ENCODE measurements at regions not wholly inside any gene's neighbourhood (a gene's known extent, or its start where the extent isn't known, plus 50 kb on each side); places are given as distances from the start of the nearest gene placed in this dataset.

GRCh38 chr4:14878681-14879080 is 123.6 kb upstream of the CPEB2 start:
- Histone ChIP-seq H3K4me1 (ENCODE audit: insufficient read depth, insufficient read length) (no peaks in the 10 kb centered on the region), H3K4me3 (ENCODE audit: insufficient read length, low read depth) (no peak overlapping the region), H3K36me3 (ENCODE audit: insufficient read depth, insufficient read length, low read length) (no peaks in the 10 kb centered on the region), H3K9ac (ENCODE audit: insufficient read length, low read depth) (no peak overlapping the region), H3K9me3 (ENCODE audit: insufficient read depth, low read length) (no peaks in the 10 kb centered on the region), H3K27me3 (ENCODE audit: insufficient read depth, insufficient read length) (no peaks in the 10 kb centered on the region)
- no peak for TF ChIP-seq YY1 (IDR thresholded peaks at IDR 0.05; ENCODE audit: insufficient read depth, insufficient read length)
- no peak for TF ChIP-seq ZNF274 (IDR thresholded peaks at IDR 0.05; ENCODE audit: low read depth, low read length)
- no peak for TF ChIP-seq SUZ12 (IDR thresholded peaks at IDR 0.05; ENCODE audit: extremely low read depth, insufficient read depth, insufficient read length)
- no peak for DNase-seq (ENCODE audit: low read depth, low spot score)

- Histone ChIP-seq H3K27me3 (ENCODE audit: insufficient read depth, insufficient read length) (no peaks in the 10 kb centered on the region), H3K9me3 (ENCODE audit: insufficient read depth, low read length) (no peaks in the 10 kb centered on the region), H3K4me1 (ENCODE audit: insufficient read depth, insufficient read length) (no peaks in the 10 kb centered on the region), H3K36me3 (ENCODE audit: insufficient read depth, insufficient read length, low read length) (no peaks in the 10 kb centered on the region), H3K4me3 (ENCODE audit: insufficient read length, low read depth) (no peak overlapping the region), H3K9ac (ENCODE audit: insufficient read length, low read depth) (no peak overlapping the region)
- TF ChIP-seq ZNF274 (IDR thresholded peaks at IDR 0.05; ENCODE audit: low read depth, low read length): no peak
- no peak for TF ChIP-seq YY1 (IDR thresholded peaks at IDR 0.05; ENCODE audit: insufficient read depth, insufficient read length)
- TF ChIP-seq SUZ12 (IDR thresholded peaks at IDR 0.05; ENCODE audit: extremely low read depth, insufficient read depth, insufficient read length): no peak
- no peak for DNase-seq (ENCODE audit: low read depth, low spot score)
Observed at GRCh38 chr4:14879683-14880082, 122.6 kb upstream of the CPEB2 start.

- Histone ChIP-seq H3K27me3 (ENCODE audit: insufficient read depth, insufficient read length) (no peaks in the 10 kb centered on the region), H3K9ac (ENCODE audit: insufficient read length, low read depth) (no peak overlapping the region), H3K4me3 (ENCODE audit: insufficient read length, low read depth) (no peak overlapping the region), H3K4me1 (ENCODE audit: insufficient read depth, insufficient read length) (no peaks in the 10 kb centered on the region), H3K36me3 (ENCODE audit: insufficient read depth, insufficient read length, low read length) (no peaks in the 10 kb centered on the region), H3K9me3 (ENCODE audit: insufficient read depth, low read length) (no peaks in the 10 kb centered on the region)
- TF ChIP-seq SUZ12 (IDR thresholded peaks at IDR 0.05; ENCODE audit: extremely low read depth, insufficient read depth, insufficient read length) (no peak), YY1 (IDR thresholded peaks at IDR 0.05; ENCODE audit: insufficient read depth, insufficient read length) (no peak), ZNF274 (IDR thresholded peaks at IDR 0.05; ENCODE audit: low read depth, low read length) (no peak)
- no peak for DNase-seq (ENCODE audit: low read depth, low spot score)
Observed at GRCh38 chr4:14880805-14881204, 121.5 kb upstream of the CPEB2 start.

- DNase-seq (ENCODE audit: low read depth, low spot score): no peak
- no peak overlapping the region for H3K4me3 ChIP-seq (ENCODE audit: insufficient read length, low read depth)
- no peaks in the 10 kb centered on the region for H3K27me3 ChIP-seq (ENCODE audit: insufficient read depth, insufficient read length)
- H3K4me1 ChIP-seq (ENCODE audit: insufficient read depth, insufficient read length): no peaks in the 10 kb centered on the region
- no peaks in the 10 kb centered on the region for H3K9me3 ChIP-seq (ENCODE audit: insufficient read depth, low read length)
- no peaks in the 10 kb centered on the region for H3K36me3 ChIP-seq (ENCODE audit: insufficient read depth, insufficient read length, low read length)
- no peak overlapping the region for H3K9ac ChIP-seq (ENCODE audit: insufficient read length, low read depth)
- no peak for TF ChIP-seq YY1 (IDR thresholded peaks at IDR 0.05; ENCODE audit: insufficient read depth, insufficient read length)
- no peak for TF ChIP-seq SUZ12 (IDR thresholded peaks at IDR 0.05; ENCODE audit: extremely low read depth, insufficient read depth, insufficient read length)
- TF ChIP-seq ZNF274 (IDR thresholded peaks at IDR 0.05; ENCODE audit: low read depth, low read length): no peak
Observed at GRCh38 chr4:14883166-14883565, 119.1 kb upstream of the CPEB2 start.

GRCh38 chr4:14883661-14884060 is 118.6 kb upstream of the CPEB2 start:
- no peak overlapping the region for H3K4me3 ChIP-seq (ENCODE audit: insufficient read length, low read depth)
- H3K9me3 ChIP-seq (ENCODE audit: insufficient read depth, low read length): no peaks in the 10 kb centered on the region
- no peak for TF ChIP-seq SUZ12 (IDR thresholded peaks at IDR 0.05; ENCODE audit: extremely low read depth, insufficient read depth, insufficient read length)
- no peak for TF ChIP-seq ZNF274 (IDR thresholded peaks at IDR 0.05; ENCODE audit: low read depth, low read length)
- TF ChIP-seq YY1 (IDR thresholded peaks at IDR 0.05; ENCODE audit: insufficient read depth, insufficient read length): no peak
- no peaks in the 10 kb centered on the region for H3K4me1 ChIP-seq (ENCODE audit: insufficient read depth, insufficient read length)
- no peaks in the 10 kb centered on the region for H3K36me3 ChIP-seq (ENCODE audit: insufficient read depth, insufficient read length, low read length)
- DNase-seq (ENCODE audit: low read depth, low spot score): no peak
- no peaks in the 10 kb centered on the region for H3K27me3 ChIP-seq (ENCODE audit: insufficient read depth, insufficient read length)
- H3K9ac ChIP-seq (ENCODE audit: insufficient read length, low read depth): no peak overlapping the region

GRCh38 chr4:14887842-14888433 is 114.3 kb upstream of the CPEB2 start:
- H3K4me1 ChIP-seq (ENCODE audit: insufficient read depth, insufficient read length): no peaks in the 10 kb centered on the region
- H3K9me3 ChIP-seq (ENCODE audit: insufficient read depth, low read length): no peaks in the 10 kb centered on the region
- H3K27me3 ChIP-seq (ENCODE audit: insufficient read depth, insufficient read length): no peaks in the 10 kb centered on the region
- no peaks in the 10 kb centered on the region for H3K36me3 ChIP-seq (ENCODE audit: insufficient read depth, insufficient read length, low read length)
- DNase-seq (ENCODE audit: low read depth, low spot score): no peak
- no peak overlapping the region for H3K4me3 ChIP-seq (ENCODE audit: insufficient read length, low read depth)
- no peak for TF ChIP-seq SUZ12 (IDR thresholded peaks at IDR 0.05; ENCODE audit: extremely low read depth, insufficient read depth, insufficient read length)
- no peak for TF ChIP-seq YY1 (IDR thresholded peaks at IDR 0.05; ENCODE audit: insufficient read depth, insufficient read length)
- TF ChIP-seq ZNF274 (IDR thresholded peaks at IDR 0.05; ENCODE audit: low read depth, low read length): no peak
- no peak overlapping the region for H3K9ac ChIP-seq (ENCODE audit: insufficient read length, low read depth)

- Histone ChIP-seq H3K27me3 (ENCODE audit: insufficient read depth, insufficient read length) (no peaks in the 10 kb centered on the region), H3K9ac (ENCODE audit: insufficient read length, low read depth) (no peak overlapping the region), H3K36me3 (ENCODE audit: insufficient read depth, insufficient read length, low read length) (no peaks in the 10 kb centered on the region), H3K4me3 (ENCODE audit: insufficient read length, low read depth) (no peak overlapping the region), H3K9me3 (ENCODE audit: insufficient read depth, low read length) (no peaks in the 10 kb centered on the region), H3K4me1 (ENCODE audit: insufficient read depth, insufficient read length) (no peaks in the 10 kb centered on the region)
- DNase-seq (ENCODE audit: low read depth, low spot score): no peak
- TF ChIP-seq YY1 (IDR thresholded peaks at IDR 0.05; ENCODE audit: insufficient read depth, insufficient read length) (no peak), ZNF274 (IDR thresholded peaks at IDR 0.05; ENCODE audit: low read depth, low read length) (no peak), SUZ12 (IDR thresholded peaks at IDR 0.05; ENCODE audit: extremely low read depth, insufficient read depth, insufficient read length) (no peak)
Observed at GRCh38 chr4:14888790-14889572, 113.3 kb upstream of the CPEB2 start.

Data from NT2/D1 (cell line).